Upper lobe of left lung (tissue), 4 donors: ENCODE measurements at regions not wholly inside any gene's neighbourhood (a gene's known extent, or its start where the extent isn't known, plus 50 kb on each side); places are given as distances from the start of the nearest gene placed in this dataset.

Experiments used
- CTCF ChIP-seq, 6 experiments: fragments of 450-650 bp in 4 of 6; fragments of 200-600 bp in 2 of 6; sonication (generic) in 2 of 6; IDR thresholded peaks; one replicate each; pipeline ENCODE4 v1.5.1; 2016 to 2019; ENCODE audit warnings: antibody characterized with exemption in 6 of 6
- EP300 ChIP-seq, 4 donors: sonication (generic); formaldehyde crosslinking; IDR thresholded peaks; one replicate each; pipeline ENCODE4 v1.5.1; 2017; ENCODE audit warnings: antibody characterized with exemption in 4 of 4, control low read depth in 2 of 4

- no peak for TF ChIP-seq CTCF (IDR thresholded peaks at IDR 0.05)
- TF ChIP-seq EP300 (IDR thresholded peaks at IDR 0.05): no peak
Observed at GRCh38 chr13:89843621-89844020, 1503.9 kb upstream of the MIR17HG start.
